OCI-LY1 (cell line): ENCODE measurements at regions not wholly inside any gene's neighbourhood (a gene's known extent, or its start where the extent isn't known, plus 50 kb on each side); places are given as distances from the start of the nearest gene placed in this dataset.

Experiments
- H2AFZ ChIP-seq: fragments of 200-600 bp; sonication (generic), shearing (Covaris generic); 2 replicates; pipeline ENCODE4 v1.6.0; 2014; ENCODE audit warnings: antibody characterized with exemption, mild to moderate bottlenecking, low read length
- H3F3A ChIP-seq: fragments of 200-600 bp; sonication (generic), shearing (Covaris generic); 2 replicates; pipeline ENCODE4 v1.6.0; 2014; ENCODE audit warnings: mild to moderate bottlenecking, antibody characterized with exemption, low read length, moderate library complexity; ENCODE audit not compliant: insufficient read depth
- H3K27ac ChIP-seq: fragments of 200-600 bp; sonication (generic); 2 replicates; pipeline ENCODE4 v1.5.1; 2014; ENCODE audit warnings: low read length, mixed run types, mild to moderate bottlenecking, low read depth; ENCODE audit not compliant: poor library complexity, severe bottlenecking
- H3K27me3 ChIP-seq: fragments of 200-600 bp; sonication (generic); 2 replicates; pipeline ENCODE4 v1.6.0; 2014; ENCODE audit warnings: antibody characterized with exemption, mild to moderate bottlenecking, low read length, moderate library complexity; ENCODE audit not compliant: insufficient read depth
- H3K36me3 ChIP-seq: fragments of 200-600 bp; sonication (generic); 2 replicates; pipeline ENCODE4 v1.6.1; 2014; ENCODE audit warnings: mild to moderate bottlenecking, antibody characterized with exemption, low read length, moderate library complexity, mixed read lengths; ENCODE audit not compliant: insufficient read depth
- H3K4me1 ChIP-seq: fragments of 200-600 bp; sonication (generic); 2 replicates; pipeline ENCODE4 v1.5.1; 2014; ENCODE audit warnings: mild to moderate bottlenecking, low read length, moderate library complexity; ENCODE audit not compliant: insufficient read depth, severe bottlenecking
- H3K4me2 ChIP-seq: fragments of 200-600 bp; sonication (generic), shearing (Covaris generic); 2 replicates; pipeline ENCODE4 v1.6.1; 2014; ENCODE audit warnings: low read length
- H3K4me3 ChIP-seq: fragments of 200-600 bp; sonication (generic); 2 replicates; pipeline ENCODE4 v1.5.1; 2014; ENCODE audit warnings: low read length, low read depth, mild to moderate bottlenecking, mixed read lengths; ENCODE audit not compliant: poor library complexity, severe bottlenecking
- H3K79me2 ChIP-seq: fragments of 200-600 bp; shearing (Covaris generic); 2 replicates; pipeline ENCODE4 v1.6.1; 2016; ENCODE audit warnings: mixed run types, low read length, mixed read lengths; ENCODE audit not compliant: insufficient read depth
- H3K9ac ChIP-seq: fragments of 200-600 bp; sonication (generic), shearing (Covaris generic); 2 replicates; pipeline ENCODE4 v1.6.1; 2014; ENCODE audit warnings: mild to moderate bottlenecking, low read length, mixed read lengths
- H3K9me2 ChIP-seq: fragments of 200-600 bp; sonication (generic), shearing (Covaris generic); 2 replicates; pipeline ENCODE4 v1.6.1; 2014; ENCODE audit warnings: low read depth, mild to moderate bottlenecking, low read length, mixed read lengths
- H3K9me3 ChIP-seq: fragments of 200-600 bp; shearing (Covaris generic); 2 replicates; pipeline ENCODE4 v1.6.1; 2014; ENCODE audit warnings: low read length, mixed read lengths
- H4K20me1 ChIP-seq: fragments of 200-600 bp; sonication (generic), shearing (Covaris generic); 2 replicates; pipeline ENCODE4 v1.6.0; 2016; ENCODE audit warnings: mild to moderate bottlenecking, low read length; ENCODE audit not compliant: insufficient read depth
- CTCF ChIP-seq: fragments of 200-600 bp; sonication (generic), shearing (Covaris generic); IDR thresholded peaks from 2 replicates; pipeline ENCODE4 v1.5.1; 2017; ENCODE audit warnings: mild to moderate bottlenecking, antibody characterized with exemption, low read length, moderate library complexity, mixed read lengths
- EZH2 ChIP-seq: fragments of 200-600 bp; sonication (generic), shearing (Covaris generic); IDR thresholded peaks from 2 replicates; pipeline ENCODE4 v1.8.0; 2017; ENCODE audit warnings: borderline replicate concordance, mixed run types, mild to moderate bottlenecking, antibody characterized with exemption, low read length, moderate library complexity, mixed read lengths

- Histone ChIP-seq H3K4me2 (no peak overlapping the region), H3K27me3 (no peaks in the 10 kb centered on the region), H3K9me3 (no peaks in the 10 kb centered on the region), H3K36me3 (no peaks in the 10 kb centered on the region), H3K4me1 (no peaks in the 10 kb centered on the region), H4K20me1 (no peaks in the 10 kb centered on the region), H2AFZ (no peak overlapping the region), H3K9ac (no peak overlapping the region), H3K9me2 (no peaks in the 10 kb centered on the region), H3K27ac (no peak overlapping the region), H3K4me3 (no peak overlapping the region), H3K79me2 (no peaks in the 10 kb centered on the region), H3F3A (no peaks in the 10 kb centered on the region)
- TF ChIP-seq EZH2 (no peak), CTCF (no peak)
Measured at GRCh38 chr9:115643948-115644727, 509.5 kb upstream of the PAPPA start.

- Histone ChIP-seq H2AFZ (no peak overlapping the region), H3K27ac (no peak overlapping the region), H4K20me1 (no peaks in the 10 kb centered on the region), H3K4me3 (no peak overlapping the region), H3K79me2 (no peaks in the 10 kb centered on the region), H3K36me3 (no peaks in the 10 kb centered on the region), H3K4me1 (no peaks in the 10 kb centered on the region), H3K27me3 (no peaks in the 10 kb centered on the region), H3K9me3 (no peaks in the 10 kb centered on the region), H3K9ac (no peak overlapping the region), H3K9me2 (no peaks in the 10 kb centered on the region), H3F3A (no peaks in the 10 kb centered on the region), H3K4me2 (no peak overlapping the region)
- TF ChIP-seq CTCF: no peak
- TF ChIP-seq EZH2: no peak
Measured at GRCh38 chr9:115649991-115650472, 503.6 kb upstream of the PAPPA start.

GRCh38 chr9:115650768-115651167 lies 502.8 kb upstream of the PAPPA start:
- H3F3A ChIP-seq: no peaks in the 10 kb centered on the region
- no peaks in the 10 kb centered on the region for H3K79me2 ChIP-seq
- no peaks in the 10 kb centered on the region for H3K9me2 ChIP-seq
- H4K20me1 ChIP-seq: no peaks in the 10 kb centered on the region
- H3K4me1 ChIP-seq: no peaks in the 10 kb centered on the region
- no peaks in the 10 kb centered on the region for H3K27me3 ChIP-seq
- H3K9ac ChIP-seq: no peak overlapping the region
- TF ChIP-seq CTCF (no peak), EZH2 (no peak)
- H2AFZ ChIP-seq: no peak overlapping the region
- no peak overlapping the region for H3K4me2 ChIP-seq
- no peak overlapping the region for H3K27ac ChIP-seq
- H3K4me3 ChIP-seq: no peak overlapping the region
- H3K36me3 ChIP-seq: no peaks in the 10 kb centered on the region
- no peaks in the 10 kb centered on the region for H3K9me3 ChIP-seq
